ENCODE measurements at regions not wholly inside any gene's neighbourhood (a gene's known extent, or its start where the extent isn't known, plus 50 kb on each side); places are given as distances from the start of the nearest gene placed in this dataset.

GRCh38 chr4:13203101-13203500 lies 281.0 kb downstream of the RAB28 start:
- no peaks in the 10 kb centered on the region for H3K36me3 ChIP-seq (ENCODE audit: insufficient read depth, low read length, poor library complexity, severe bottlenecking)
- no peaks in the 10 kb centered on the region for H3K9me3 ChIP-seq (ENCODE audit: low read depth, low read length, poor library complexity, severe bottlenecking)
- H3K4me1 ChIP-seq (ENCODE audit: insufficient read depth, low read length, poor library complexity, severe bottlenecking), result no peaks in the 10 kb centered on the region
- TF ChIP-seq EZH2 (IDR thresholded peaks at IDR 0.05; ENCODE audit: borderline replicate concordance, low read depth, low read length, poor library complexity, severe bottlenecking) (no peak), CTCF (conservative IDR thresholded peaks at IDR 0.05; ENCODE audit: low read depth, low read length) (no peak)
- intact Hi-C loops (cut with micrococcal nuclease; ENCODE audit: unreplicated experiment), result no loop called here
- BruUV-seq (replicated peaks), result no TSS peak
- no peak for DNase-seq (ENCODE audit: low spot score)
- H3K4me3 ChIP-seq (ENCODE audit: low read depth, low read length, poor library complexity, severe bottlenecking), result no peak overlapping the region
- CTCF ChIA-PET, result no interaction called here
- H3K27ac ChIP-seq (ENCODE audit: low read depth, low read length, poor library complexity, severe bottlenecking), result no peak overlapping the region
- H3K27me3 ChIP-seq (replicated peaks; ENCODE audit: insufficient read depth, low read depth, low read length, poor library complexity), result no peaks in the 10 kb centered on the region
- POLR2A ChIA-PET (ENCODE audit: low non-redundant PET), result no interaction called here

GRCh38 chr4:13202701-13203100 lies 281.4 kb downstream of the RAB28 start:
- Histone ChIP-seq H3K27me3 (replicated peaks; ENCODE audit: insufficient read depth, low read depth, low read length, poor library complexity) (no peaks in the 10 kb centered on the region), H3K36me3 (ENCODE audit: insufficient read depth, low read length, poor library complexity, severe bottlenecking) (no peaks in the 10 kb centered on the region), H3K9me3 (ENCODE audit: low read depth, low read length, poor library complexity, severe bottlenecking) (no peaks in the 10 kb centered on the region), H3K27ac (ENCODE audit: low read depth, low read length, poor library complexity, severe bottlenecking) (no peak overlapping the region), H3K4me3 (ENCODE audit: low read depth, low read length, poor library complexity, severe bottlenecking) (no peak overlapping the region), H3K4me1 (ENCODE audit: insufficient read depth, low read length, poor library complexity, severe bottlenecking) (no peaks in the 10 kb centered on the region)
- no peak for DNase-seq (ENCODE audit: low spot score)
- ChIA-PET POLR2A (ENCODE audit: low non-redundant PET) (no interaction called here), CTCF (no interaction called here)
- intact Hi-C loops (cut with micrococcal nuclease; ENCODE audit: unreplicated experiment), result no loop called here
- BruUV-seq (replicated peaks), result no TSS peak
- TF ChIP-seq EZH2 (IDR thresholded peaks at IDR 0.05; ENCODE audit: borderline replicate concordance, low read depth, low read length, poor library complexity, severe bottlenecking) (no peak), CTCF (conservative IDR thresholded peaks at IDR 0.05; ENCODE audit: low read depth, low read length) (no peak)

- intact Hi-C loops (cut with micrococcal nuclease; ENCODE audit: unreplicated experiment), result no loop called here
- H3K27me3 ChIP-seq (replicated peaks; ENCODE audit: insufficient read depth, low read depth, low read length, poor library complexity), result no peaks in the 10 kb centered on the region
- no peaks in the 10 kb centered on the region for H3K36me3 ChIP-seq (ENCODE audit: insufficient read depth, low read length, poor library complexity, severe bottlenecking)
- BruUV-seq (replicated peaks), result no TSS peak
- no peaks in the 10 kb centered on the region for H3K4me1 ChIP-seq (ENCODE audit: insufficient read depth, low read length, poor library complexity, severe bottlenecking)
- no peak for DNase-seq (ENCODE audit: low spot score)
- TF ChIP-seq EZH2 (IDR thresholded peaks at IDR 0.05; ENCODE audit: borderline replicate concordance, low read depth, low read length, poor library complexity, severe bottlenecking) (no peak), CTCF (conservative IDR thresholded peaks at IDR 0.05; ENCODE audit: low read depth, low read length) (no peak)
- no peak overlapping the region for H3K4me3 ChIP-seq (ENCODE audit: low read depth, low read length, poor library complexity, severe bottlenecking)
- ChIA-PET POLR2A (ENCODE audit: low non-redundant PET) (no interaction called here), CTCF (no interaction called here)
- no peaks in the 10 kb centered on the region for H3K9me3 ChIP-seq (ENCODE audit: low read depth, low read length, poor library complexity, severe bottlenecking)
- no peak overlapping the region for H3K27ac ChIP-seq (ENCODE audit: low read depth, low read length, poor library complexity, severe bottlenecking)
Observed at GRCh38 chr4:13201241-13201640, 282.9 kb downstream of the RAB28 start.

Measured in A673 (cell line).